ENCODE measurements at regions not wholly inside any gene's neighbourhood (a gene's known extent, or its start where the extent isn't known, plus 50 kb on each side); places are given as distances from the start of the nearest gene placed in this dataset.

GRCh38 chr4:94063084-94063483 is 144.6 kb upstream of the SMARCAD1 start:
- TF ChIP-seq CTCF (IDR thresholded peaks at IDR 0.05) (no peak), EP300 (IDR thresholded peaks at IDR 0.05) (no peak), POLR2AphosphoS5 (IDR thresholded peaks at IDR 0.05) (no peak), POLR2A (IDR thresholded peaks at IDR 0.05) (no peak)
